Mesenchymal stem cell (in vitro differentiated cells and primary cell): ENCODE measurements at regions not wholly inside any gene's neighbourhood (a gene's known extent, or its start where the extent isn't known, plus 50 kb on each side); places are given as distances from the start of the nearest gene placed in this dataset.
A peak's percentile ranks its signal among the peaks of the same experiment; 100 is the strongest.

ENCODE experiments used
- DNase-seq: peaks from one replicate; pipeline ENCODE4 v3.0.0-alpha.2; 2013
- H2AFZ ChIP-seq: one replicate; pipeline ENCODE4 v1.6.1; 2013; ENCODE audit warnings: low read depth, mild to moderate bottlenecking, control low read depth, inconsistent platforms, low read length, moderate library complexity
- H2AK5ac ChIP-seq: 2 replicates; pipeline ENCODE4 v1.6.1; 2013; ENCODE audit warnings: low read length, moderate library complexity, mild to moderate bottlenecking, inconsistent platforms; ENCODE audit not compliant: severe bottlenecking
- H2BK120ac ChIP-seq: one replicate; pipeline ENCODE4 v1.6.1; 2013; ENCODE audit warnings: low read depth, mild to moderate bottlenecking, inconsistent platforms, low read length, moderate library complexity
- H2BK12ac ChIP-seq, 2 experiments: one replicate each; pipeline ENCODE4 v1.6.1; 2013; ENCODE audit warnings: inconsistent platforms in 2 of 2, low read length in 2 of 2, mild to moderate bottlenecking in 2 of 2, moderate library complexity in 2 of 2, control low read depth in 1 of 2
- H2BK15ac ChIP-seq: one replicate; pipeline ENCODE4 v1.6.1; 2013; ENCODE audit warnings: mild to moderate bottlenecking, low read depth, inconsistent platforms; ENCODE audit not compliant: poor library complexity, severe bottlenecking
- H2BK5ac ChIP-seq: 2 replicates; pipeline ENCODE4 v1.6.1; 2013; ENCODE audit warnings: low read depth, mild to moderate bottlenecking, low read length, control low read depth, inconsistent platforms; ENCODE audit not compliant: poor library complexity, severe bottlenecking
- H3K14ac ChIP-seq, 2 experiments: one replicate each; pipeline ENCODE4 v1.6.1; 2013; ENCODE audit warnings: inconsistent platforms in 2 of 2, low read length in 2 of 2, control low read depth in 1 of 2, mild to moderate bottlenecking in 1 of 2, moderate library complexity in 1 of 2
- H3K18ac ChIP-seq, 2 experiments: one replicate each; pipeline ENCODE4 v1.6.1; 2013; ENCODE audit warnings: inconsistent platforms in 2 of 2, low read length in 2 of 2, control low read depth in 1 of 2, low read depth in 1 of 2, mild to moderate bottlenecking in 1 of 2
- H3K23ac ChIP-seq, 2 experiments: one replicate each; pipeline ENCODE4 v1.6.1; 2013; ENCODE audit warnings: inconsistent platforms in 2 of 2, low read length in 2 of 2, mild to moderate bottlenecking in 2 of 2, moderate library complexity in 2 of 2, control low read depth in 1 of 2
- H3K27ac ChIP-seq: 2 replicates; pipeline ENCODE4 v1.5.1; 2013; ENCODE audit warnings: mild to moderate bottlenecking, moderate library complexity, low read length, control low read depth, inconsistent platforms; ENCODE audit not compliant: poor library complexity, severe bottlenecking
- H3K27me3 ChIP-seq, 2 experiments: 2 replicates each; pipeline versions ENCODE4 v1.6.1 to v1.7.0; 2013; ENCODE audit warnings: low read length in 2 of 2, mild to moderate bottlenecking in 2 of 2, moderate library complexity in 2 of 2, control low read depth in 1 of 2, inconsistent platforms in 1 of 2; ENCODE audit not compliant: control insufficient read depth in 1 of 2, insufficient read depth in 1 of 2
- H3K36me3 ChIP-seq, 2 experiments: 2 replicates each; pipeline versions ENCODE4 v1.6.1 to v1.7.0; 2013; ENCODE audit warnings: low read length in 2 of 2, control low read depth in 1 of 2, inconsistent platforms in 1 of 2, low read depth in 1 of 2, mild to moderate bottlenecking in 1 of 2; ENCODE audit not compliant: insufficient read depth in 2 of 2, control insufficient read depth in 1 of 2
- H3K4ac ChIP-seq, 2 experiments: one replicate each; pipeline ENCODE4 v1.6.1; 2013; ENCODE audit warnings: inconsistent platforms in 2 of 2, low read length in 2 of 2, mild to moderate bottlenecking in 2 of 2, moderate library complexity in 2 of 2, control low read depth in 1 of 2, low read depth in 1 of 2
- H3K4me1 ChIP-seq: 2 replicates; pipeline ENCODE4 v1.6.1; 2013; ENCODE audit warnings: low read depth, low read length, control low read depth; ENCODE audit not compliant: control insufficient read depth, insufficient read depth
- H3K4me2 ChIP-seq: 2 replicates; pipeline ENCODE4 v1.6.1; 2013; ENCODE audit warnings: low read length, mild to moderate bottlenecking, inconsistent platforms; ENCODE audit not compliant: poor library complexity, severe bottlenecking
- H3K4me3 ChIP-seq, 2 experiments: 2 replicates each; pipeline versions ENCODE4 v1.5.1 to v1.7.0; 2013; ENCODE audit warnings: low read length in 2 of 2, mild to moderate bottlenecking in 2 of 2, control low read depth in 1 of 2, low read depth in 1 of 2; ENCODE audit not compliant: insufficient read depth in 1 of 2
- H3K79me1 ChIP-seq: replicated peaks from 2 replicates; pipeline ENCODE4 v1.6.1; 2013; ENCODE audit warnings: mild to moderate bottlenecking, control low read depth, low read length, inconsistent platforms; ENCODE audit not compliant: poor library complexity, severe bottlenecking
- H3K9ac ChIP-seq: 2 replicates; pipeline ENCODE4 v1.7.0; 2013; ENCODE audit warnings: mild to moderate bottlenecking, low read length, moderate library complexity
- H3K9me3 ChIP-seq: 2 replicates; pipeline ENCODE4 v1.7.0; 2013; ENCODE audit warnings: mild to moderate bottlenecking, low read length; ENCODE audit not compliant: control insufficient read depth
- H4K8ac ChIP-seq: one replicate; pipeline ENCODE4 v1.6.1; 2013; ENCODE audit warnings: inconsistent platforms, mild to moderate bottlenecking, low read length, moderate library complexity
- H4K91ac ChIP-seq: one replicate; pipeline ENCODE4 v1.6.1; 2013; ENCODE audit warnings: mild to moderate bottlenecking, low read length, inconsistent platforms
- WGBS: methylation state at CpG from one replicate; pipeline ENCODE4 v1.1.7; 2013; ENCODE audit warnings: mixed read lengths; 5-methylcytosine and 5-hydroxymethylcytosine counted together

DNA sequence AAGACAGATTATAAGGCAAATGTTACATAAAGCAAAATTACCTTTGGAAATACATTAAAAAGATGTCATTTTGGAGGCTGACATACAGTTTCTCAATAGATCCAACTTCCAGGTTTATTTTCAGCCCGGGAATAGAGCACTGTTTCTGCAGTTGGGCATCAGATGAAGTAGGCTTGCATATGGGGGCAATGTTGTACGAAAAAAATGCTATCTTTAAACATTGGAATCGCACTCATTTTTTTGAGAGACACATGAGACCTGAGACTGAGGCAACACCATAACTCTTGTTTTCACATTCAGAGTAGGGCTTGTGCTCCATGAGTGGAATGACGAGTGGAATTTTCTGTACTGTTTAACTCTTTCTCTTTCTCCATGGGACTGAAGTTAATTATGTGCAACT lies 122.4 kb upstream of the ZRANB2 start:
- H2BK120ac ChIP-seq, result no peak overlapping the region

DNA sequence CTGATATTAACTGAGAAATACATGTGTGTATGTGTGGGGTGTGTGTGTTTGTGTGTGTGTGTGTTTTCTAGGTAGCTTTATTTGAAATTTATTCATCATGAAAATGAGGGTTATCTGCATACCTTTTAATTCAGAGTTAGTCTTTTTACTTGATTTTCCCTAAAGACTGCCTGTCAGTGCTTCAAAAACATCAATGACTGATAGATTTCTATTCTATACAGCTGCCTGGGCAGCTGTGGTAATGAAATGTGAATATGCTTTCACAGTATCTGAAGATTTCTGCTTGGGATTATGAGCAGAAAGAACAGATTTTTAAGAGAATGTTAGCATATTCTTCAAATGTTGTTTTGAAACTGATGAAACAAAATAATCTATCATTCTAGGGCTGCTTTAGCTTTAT lies 119.7 kb upstream of the ZRANB2 start:
- H3K4ac ChIP-seq, result no peak overlapping the region
- no peak overlapping the region for H3K14ac ChIP-seq
- H2AK5ac ChIP-seq, result no peak overlapping the region
- H3K23ac ChIP-seq, result no peak overlapping the region
- no peak for DNase-seq
- no peak overlapping the region for H3K4me3 ChIP-seq
- H2BK12ac ChIP-seq, result no peak overlapping the region
- no peak overlapping the region for H2BK120ac ChIP-seq
- no peaks in the 10 kb centered on the region for H3K27me3 ChIP-seq
- no peak overlapping the region for H3K18ac ChIP-seq
- H4K8ac ChIP-seq, result no peak overlapping the region
- no peaks in the 10 kb centered on the region for H3K4me1 ChIP-seq
- H2BK15ac ChIP-seq, result no peak overlapping the region
- no peak overlapping the region for H3K27ac ChIP-seq
- H2BK5ac ChIP-seq, result no peak overlapping the region
- H3K36me3 ChIP-seq, result no peaks in the 10 kb centered on the region
- no peak overlapping the region for H4K91ac ChIP-seq
- H2AFZ ChIP-seq, result no peak overlapping the region
- H3K79me1 ChIP-seq, result no peaks in the 10 kb centered on the region
- no peaks in the 10 kb centered on the region for H3K9me3 ChIP-seq
- H3K9ac ChIP-seq, result no peak overlapping the region
- H3K4me2 ChIP-seq, result no peak overlapping the region

More for the DNA sequence above, 122.4 kb upstream of the ZRANB2 start:
- Histone ChIP-seq H3K4me1 (no peaks in the 10 kb centered on the region), H3K18ac (no peak overlapping the region), H4K91ac (no peak overlapping the region), H3K9me3 (no peaks in the 10 kb centered on the region), H3K4me3 (no peak overlapping the region), H2AK5ac (no peak overlapping the region), H3K4me2 (no peak overlapping the region), H3K36me3 (no peaks in the 10 kb centered on the region), H2BK15ac (no peak overlapping the region), H3K27ac (no peak overlapping the region), H3K23ac (no peak overlapping the region), H2BK5ac (no peak overlapping the region), H2BK12ac (no peak overlapping the region), H3K4ac (no peak overlapping the region), H3K79me1 (no peaks in the 10 kb centered on the region), H3K27me3 (no peaks in the 10 kb centered on the region), H2AFZ (no peak overlapping the region), H3K9ac (no peak overlapping the region), H4K8ac (no peak overlapping the region), H3K14ac (no peak overlapping the region)
- DNase-seq, result no peak
- WGBS, result 78% methylated on average over 3 of the region's 4 CpGs

DNA sequence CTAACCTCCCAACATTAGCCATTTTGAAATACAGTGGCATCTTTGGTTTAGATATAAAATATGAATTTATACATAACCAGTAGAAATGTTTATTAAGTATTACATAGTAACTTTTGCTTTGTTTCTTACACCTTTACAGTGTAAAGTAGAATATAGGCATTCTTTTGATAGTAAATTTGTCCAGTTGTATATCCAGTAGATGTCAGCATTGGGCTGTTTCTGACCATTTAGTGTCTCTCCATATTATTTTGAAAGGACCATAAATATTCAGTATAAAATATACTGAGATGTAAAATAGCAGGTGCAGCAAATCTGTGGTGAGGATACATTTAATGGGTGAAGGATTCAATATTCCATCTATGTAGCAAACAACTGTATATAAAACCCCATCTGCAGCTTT lies 115.8 kb upstream of the ZRANB2 start:
- H3K27me3 ChIP-seq, result no peaks in the 10 kb centered on the region
- H2AFZ ChIP-seq, result no peak overlapping the region
- no peak overlapping the region for H3K4me2 ChIP-seq
- H3K4me3 ChIP-seq, result no peak overlapping the region
- H4K91ac ChIP-seq, result no peak overlapping the region
- no peak overlapping the region for H2BK12ac ChIP-seq
- H3K27ac ChIP-seq, result no peak overlapping the region
- no peaks in the 10 kb centered on the region for H3K9me3 ChIP-seq
- H4K8ac ChIP-seq, result no peak overlapping the region
- no peak overlapping the region for H3K18ac ChIP-seq
- peak; percentile 6 for DNase-seq
- no peak overlapping the region for H3K4ac ChIP-seq
- H3K14ac ChIP-seq, result no peak overlapping the region
- no peaks in the 10 kb centered on the region for H3K4me1 ChIP-seq
- no peak overlapping the region for H3K23ac ChIP-seq
- no peak overlapping the region for H2BK5ac ChIP-seq
- no peak overlapping the region for H2AK5ac ChIP-seq
- H3K79me1 ChIP-seq, result no peaks in the 10 kb centered on the region
- no peak overlapping the region for H2BK120ac ChIP-seq
- no peaks in the 10 kb centered on the region for H3K36me3 ChIP-seq
- no peak overlapping the region for H2BK15ac ChIP-seq
- no peak overlapping the region for H3K9ac ChIP-seq

DNA sequence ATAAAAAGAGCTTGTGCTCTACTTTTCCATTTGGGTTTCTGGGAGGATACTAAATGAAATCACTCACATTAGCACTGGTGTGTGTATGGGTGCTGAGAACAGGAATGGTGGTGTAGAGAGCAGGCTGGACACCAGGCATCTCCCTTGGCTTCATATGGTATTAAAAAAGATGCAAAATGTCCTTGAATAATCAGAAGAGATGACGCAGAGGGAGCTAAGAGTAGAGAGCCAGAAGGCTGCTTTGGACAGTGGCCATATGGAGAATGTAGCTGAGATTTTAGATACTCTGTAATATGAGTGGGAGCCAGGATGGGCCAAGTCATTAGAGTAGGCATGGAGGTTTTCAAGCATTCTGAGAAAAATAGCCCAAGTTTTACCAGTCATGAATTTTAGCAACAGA lies 112.3 kb upstream of the ZRANB2 start:
- no peak for DNase-seq
- H2BK120ac ChIP-seq, result no peak overlapping the region
- H3K18ac ChIP-seq, result no peak overlapping the region
- H3K36me3 ChIP-seq, result no peaks in the 10 kb centered on the region
- H2BK12ac ChIP-seq, result no peak overlapping the region
- H3K4me1 ChIP-seq, result no peaks in the 10 kb centered on the region
- WGBS, result 79% methylated on average over 1 of the region's 1 CpG
- no peak overlapping the region for H4K8ac ChIP-seq
- H3K79me1 ChIP-seq, result no peaks in the 10 kb centered on the region
- no peak overlapping the region for H3K4me3 ChIP-seq
- no peak overlapping the region for H3K27ac ChIP-seq
- H2AK5ac ChIP-seq, result no peak overlapping the region
- no peak overlapping the region for H3K4me2 ChIP-seq
- H3K27me3 ChIP-seq, result no peaks in the 10 kb centered on the region
- H3K9me3 ChIP-seq, result no peaks in the 10 kb centered on the region
- no peak overlapping the region for H3K9ac ChIP-seq
- no peak overlapping the region for H3K4ac ChIP-seq
- H4K91ac ChIP-seq, result no peak overlapping the region
- H2BK5ac ChIP-seq, result no peak overlapping the region
- H3K14ac ChIP-seq, result no peak overlapping the region
- H2BK15ac ChIP-seq, result no peak overlapping the region
- no peak overlapping the region for H3K23ac ChIP-seq
- no peak overlapping the region for H2AFZ ChIP-seq
